Sigmoid colon (tissue), 4 donors: ENCODE measurements at regions not wholly inside any gene's neighbourhood (a gene's known extent, or its start where the extent isn't known, plus 50 kb on each side); places are given as distances from the start of the nearest gene placed in this dataset.

Source experiments
- CTCF ChIP-seq, 4 experiments: fragments of 450-650 bp in 3 of 4; fragments of 200-600 bp in 1 of 4; IDR thresholded peaks; one replicate each; pipeline ENCODE4 v1.5.1; 2016 to 2019; ENCODE audit warnings: antibody characterized with exemption in 4 of 4, mild to moderate bottlenecking in 3 of 4, moderate library complexity in 2 of 4
- EP300 ChIP-seq, 4 donors: sonication (generic); formaldehyde crosslinking; IDR thresholded peaks; one replicate each; pipeline ENCODE4 v1.6.1; 2017; ENCODE audit warnings: antibody characterized with exemption in 4 of 4
- POLR2AphosphoS5 ChIP-seq, 4 donors: sonication (generic); formaldehyde crosslinking; IDR thresholded peaks; one replicate each; pipeline ENCODE4 v1.6.1; 2017; ENCODE audit warnings: antibody characterized with exemption in 4 of 4

- TF ChIP-seq CTCF (IDR thresholded peaks at IDR 0.05) (no peak), POLR2AphosphoS5 (IDR thresholded peaks at IDR 0.05) (no peak), EP300 (IDR thresholded peaks at IDR 0.05) (no peak)
Measured at GRCh38 chr4:96241819-96242218, 401.9 kb downstream of the PDHA2 start.
